ENCODE measurements at regions not wholly inside any gene's neighbourhood (a gene's known extent, or its start where the extent isn't known, plus 50 kb on each side); places are given as distances from the start of the nearest gene placed in this dataset.

DNA sequence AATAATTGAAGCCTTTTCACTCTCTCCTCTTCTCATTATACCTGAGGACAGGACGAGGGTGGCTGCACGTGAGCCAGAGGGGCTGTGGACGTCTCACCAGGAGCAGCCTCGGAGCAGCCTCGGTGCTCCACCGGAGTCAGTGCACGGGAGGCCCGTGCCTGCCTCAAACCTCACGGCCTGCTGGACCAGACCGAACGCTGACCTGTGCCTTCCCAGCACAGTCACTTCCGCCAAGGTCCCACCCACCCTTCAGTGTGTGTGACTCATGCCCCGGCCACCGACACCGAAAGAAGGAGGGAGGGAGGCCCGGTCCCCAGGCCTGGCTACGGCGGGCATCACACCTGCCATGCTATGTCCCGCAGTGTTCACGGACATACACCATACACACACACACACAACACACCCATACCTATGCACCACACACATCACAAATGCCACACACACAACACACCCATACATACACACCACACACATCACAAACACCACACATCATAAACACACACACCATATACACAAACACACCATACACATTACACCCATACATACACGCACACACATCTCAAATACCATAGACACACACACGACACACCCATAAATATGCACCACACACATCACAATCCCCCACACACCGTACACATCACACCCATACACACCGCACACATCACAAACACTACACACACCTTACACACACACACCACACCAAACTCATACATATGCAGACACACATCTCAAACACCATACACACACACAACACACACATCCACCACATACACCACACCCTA, 1506.5 kb downstream of the TBC1D22A start:
- H3K36me3 ChIP-seq (ENCODE audit: low read depth) = no peaks in the 10 kb centered on the region
- TF ChIP-seq, protein P1, sequence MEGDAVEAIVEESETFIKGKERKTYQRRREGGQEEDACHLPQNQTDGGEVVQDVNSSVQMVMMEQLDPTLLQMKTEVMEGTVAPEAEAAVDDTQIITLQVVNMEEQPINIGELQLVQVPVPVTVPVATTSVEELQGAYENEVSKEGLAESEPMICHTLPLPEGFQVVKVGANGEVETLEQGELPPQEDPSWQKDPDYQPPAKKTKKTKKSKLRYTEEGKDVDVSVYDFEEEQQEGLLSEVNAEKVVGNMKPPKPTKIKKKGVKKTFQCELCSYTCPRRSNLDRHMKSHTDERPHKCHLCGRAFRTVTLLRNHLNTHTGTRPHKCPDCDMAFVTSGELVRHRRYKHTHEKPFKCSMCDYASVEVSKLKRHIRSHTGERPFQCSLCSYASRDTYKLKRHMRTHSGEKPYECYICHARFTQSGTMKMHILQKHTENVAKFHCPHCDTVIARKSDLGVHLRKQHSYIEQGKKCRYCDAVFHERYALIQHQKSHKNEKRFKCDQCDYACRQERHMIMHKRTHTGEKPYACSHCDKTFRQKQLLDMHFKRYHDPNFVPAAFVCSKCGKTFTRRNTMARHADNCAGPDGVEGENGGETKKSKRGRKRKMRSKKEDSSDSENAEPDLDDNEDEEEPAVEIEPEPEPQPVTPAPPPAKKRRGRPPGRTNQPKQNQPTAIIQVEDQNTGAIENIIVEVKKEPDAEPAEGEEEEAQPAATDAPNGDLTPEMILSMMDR (IDR thresholded peaks at IDR 0.05; ENCODE audit: poor library complexity, severe bottlenecking) = no peak

DNA sequence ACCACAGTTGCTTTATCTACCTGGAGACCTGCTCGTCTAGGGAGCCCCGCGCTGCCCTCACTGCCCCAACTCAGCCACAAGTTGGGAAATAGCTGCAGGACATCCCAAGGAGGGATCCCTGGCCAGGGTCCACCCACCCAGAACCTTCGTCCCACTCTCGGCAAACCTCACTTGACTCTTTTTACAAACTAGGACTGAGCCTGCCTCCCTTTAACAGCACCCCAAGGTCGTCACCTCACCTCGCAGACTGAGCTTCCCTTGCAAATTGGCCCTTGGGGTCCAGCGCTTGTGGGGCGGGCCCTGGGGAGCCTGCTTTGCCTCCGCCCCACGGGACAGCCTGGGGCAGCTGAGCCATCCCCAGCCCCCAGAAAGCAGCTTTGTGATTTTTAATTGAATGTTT, 1505.8 kb downstream of the TBC1D22A start:
- no peaks in the 10 kb centered on the region for H3K9me3 ChIP-seq (ENCODE audit: severe bottlenecking)

More for the DNA sequence above, 1506.5 kb downstream of the TBC1D22A start:
- no peak overlapping the region for H3K27ac ChIP-seq (ENCODE audit: poor library complexity, severe bottlenecking)
- no peak overlapping the region for H3K4me3 ChIP-seq (ENCODE audit: severe bottlenecking)
- no peaks in the 10 kb centered on the region for H3K9me3 ChIP-seq (ENCODE audit: severe bottlenecking)
- no peaks in the 10 kb centered on the region for H3K4me1 ChIP-seq (ENCODE audit: insufficient read depth, poor library complexity, severe bottlenecking)
- H3K27me3 ChIP-seq (ENCODE audit: insufficient read depth, poor library complexity, severe bottlenecking) = peaks cover 3% of the 10 kb centered on the region
- ATAC-seq (ENCODE audit: low read depth) (no peak; the same call in 2 of the 3 replicates), DNase-seq (ENCODE audit: low spot score) (no peak)

GRCh38 chr22:48267681-48268080, 1505.2 kb downstream of the TBC1D22A start:
- Histone ChIP-seq H3K27ac (ENCODE audit: poor library complexity, severe bottlenecking) (no peak overlapping the region), H3K9me3 (ENCODE audit: severe bottlenecking) (no peaks in the 10 kb centered on the region), H3K4me1 (ENCODE audit: insufficient read depth, poor library complexity, severe bottlenecking) (no peaks in the 10 kb centered on the region), H3K27me3 (ENCODE audit: insufficient read depth, poor library complexity, severe bottlenecking) (peaks cover 3% of the 10 kb centered on the region), H3K36me3 (ENCODE audit: low read depth) (no peaks in the 10 kb centered on the region), H3K4me3 (ENCODE audit: severe bottlenecking) (no peak overlapping the region)
- TF ChIP-seq, protein P1 (IDR thresholded peaks at IDR 0.05; ENCODE audit: poor library complexity, severe bottlenecking) = no peak
- no peak for ATAC-seq (ENCODE audit: low read depth)
- no peak for DNase-seq (ENCODE audit: low spot score)

More for the DNA sequence above, 1505.8 kb downstream of the TBC1D22A start:
- H3K4me1 ChIP-seq (ENCODE audit: insufficient read depth, poor library complexity, severe bottlenecking) = no peaks in the 10 kb centered on the region
- DNase-seq (ENCODE audit: low spot score) (no peak), ATAC-seq (ENCODE audit: low read depth) (no peak)
- TF ChIP-seq, protein P1 (IDR thresholded peaks at IDR 0.05; ENCODE audit: poor library complexity, severe bottlenecking) = no peak
- H3K27ac ChIP-seq (ENCODE audit: poor library complexity, severe bottlenecking) = no peak overlapping the region
- H3K4me3 ChIP-seq (ENCODE audit: severe bottlenecking) = no peak overlapping the region
- peaks cover 3% of the 10 kb centered on the region for H3K27me3 ChIP-seq (ENCODE audit: insufficient read depth, poor library complexity, severe bottlenecking)
- H3K36me3 ChIP-seq (ENCODE audit: low read depth) = no peaks in the 10 kb centered on the region

GRCh38 chr22:48265000-48265625, 1502.7 kb downstream of the TBC1D22A start:
- no peak for ATAC-seq (ENCODE audit: low read depth)
- Histone ChIP-seq H3K27ac (ENCODE audit: poor library complexity, severe bottlenecking) (no peak overlapping the region), H3K4me1 (ENCODE audit: insufficient read depth, poor library complexity, severe bottlenecking) (no peaks in the 10 kb centered on the region), H3K9me3 (ENCODE audit: severe bottlenecking) (no peaks in the 10 kb centered on the region), H3K27me3 (ENCODE audit: insufficient read depth, poor library complexity, severe bottlenecking) (peaks cover 3% of the 10 kb centered on the region), H3K36me3 (ENCODE audit: low read depth) (no peaks in the 10 kb centered on the region), H3K4me3 (ENCODE audit: severe bottlenecking) (no peak overlapping the region)
- TF ChIP-seq, protein P1 (IDR thresholded peaks at IDR 0.05; ENCODE audit: poor library complexity, severe bottlenecking) = no peak
- DNase-seq (ENCODE audit: low spot score) = no peak

- TF ChIP-seq, protein P1 (IDR thresholded peaks at IDR 0.05; ENCODE audit: poor library complexity, severe bottlenecking) = no peak
- Histone ChIP-seq H3K4me1 (ENCODE audit: insufficient read depth, poor library complexity, severe bottlenecking) (no peaks in the 10 kb centered on the region), H3K9me3 (ENCODE audit: severe bottlenecking) (no peaks in the 10 kb centered on the region)
Measured at GRCh38 chr22:48264586-48264985, 1502.1 kb downstream of the TBC1D22A start.

More at GRCh38 chr22:48264586-48264985, 1502.1 kb downstream of the TBC1D22A start:
- DNase-seq (ENCODE audit: low spot score) (no peak), ATAC-seq (ENCODE audit: low read depth) (no peak)
- Histone ChIP-seq H3K27me3 (ENCODE audit: insufficient read depth, poor library complexity, severe bottlenecking) (peaks cover 3% of the 10 kb centered on the region), H3K27ac (ENCODE audit: poor library complexity, severe bottlenecking) (no peak overlapping the region), H3K4me3 (ENCODE audit: severe bottlenecking) (no peak overlapping the region), H3K36me3 (ENCODE audit: low read depth) (no peaks in the 10 kb centered on the region)
